ENCODE measurements at regions not wholly inside any gene's neighbourhood (a gene's known extent, or its start where the extent isn't known, plus 50 kb on each side); places are given as distances from the start of the nearest gene placed in this dataset.

- TF ChIP-seq, protein P1, sequence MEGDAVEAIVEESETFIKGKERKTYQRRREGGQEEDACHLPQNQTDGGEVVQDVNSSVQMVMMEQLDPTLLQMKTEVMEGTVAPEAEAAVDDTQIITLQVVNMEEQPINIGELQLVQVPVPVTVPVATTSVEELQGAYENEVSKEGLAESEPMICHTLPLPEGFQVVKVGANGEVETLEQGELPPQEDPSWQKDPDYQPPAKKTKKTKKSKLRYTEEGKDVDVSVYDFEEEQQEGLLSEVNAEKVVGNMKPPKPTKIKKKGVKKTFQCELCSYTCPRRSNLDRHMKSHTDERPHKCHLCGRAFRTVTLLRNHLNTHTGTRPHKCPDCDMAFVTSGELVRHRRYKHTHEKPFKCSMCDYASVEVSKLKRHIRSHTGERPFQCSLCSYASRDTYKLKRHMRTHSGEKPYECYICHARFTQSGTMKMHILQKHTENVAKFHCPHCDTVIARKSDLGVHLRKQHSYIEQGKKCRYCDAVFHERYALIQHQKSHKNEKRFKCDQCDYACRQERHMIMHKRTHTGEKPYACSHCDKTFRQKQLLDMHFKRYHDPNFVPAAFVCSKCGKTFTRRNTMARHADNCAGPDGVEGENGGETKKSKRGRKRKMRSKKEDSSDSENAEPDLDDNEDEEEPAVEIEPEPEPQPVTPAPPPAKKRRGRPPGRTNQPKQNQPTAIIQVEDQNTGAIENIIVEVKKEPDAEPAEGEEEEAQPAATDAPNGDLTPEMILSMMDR (IDR thresholded peaks at IDR 0.05): peak; percentile 84
- no peak for TF ChIP-seq ZFX (IDR thresholded peaks at IDR 0.05; ENCODE audit: borderline replicate concordance)
Measured at GRCh38 chr5:163695830-163696578, 190.6 kb downstream of the MAT2B start.
